ENCODE measurements at regions not wholly inside any gene's neighbourhood (a gene's known extent, or its start where the extent isn't known, plus 50 kb on each side); places are given as distances from the start of the nearest gene placed in this dataset.
"Not testable (repeated sequence)": the region's sequence is repeated elsewhere in the genome, so short reads cannot be mapped to it uniquely, and the experiment has no call there.

- DNase-seq, result no peak
Observed at GRCh38 chr1:187734427-187734826, 905.7 kb downstream of the PLA2G4A start.

GRCh38 chr1:187744665-187745064 is 915.9 kb downstream of the PLA2G4A start:
- DNase-seq, result no peak

GRCh38 chr1:187755536-187755935 is 926.8 kb downstream of the PLA2G4A start:
- no peak for DNase-seq

- DNase-seq, result not testable (repeated sequence)
Observed at GRCh38 chr1:187756684-187757083, 927.9 kb downstream of the PLA2G4A start.

- DNase-seq, result no peak
Observed at GRCh38 chr1:187759825-187760333, 931.1 kb downstream of the PLA2G4A start.

- no peak for DNase-seq
Observed at GRCh38 chr1:187762118-187762517, 933.4 kb downstream of the PLA2G4A start.

GRCh38 chr1:187763465-187763864 is 934.7 kb downstream of the PLA2G4A start:
- DNase-seq, result no peak

GRCh38 chr1:187763976-187764375 is 935.2 kb downstream of the PLA2G4A start:
- DNase-seq, result no peak

GRCh38 chr1:187771396-187771795 is 942.6 kb downstream of the PLA2G4A start:
- DNase-seq, result no peak

GRCh38 chr1:187773168-187773567 is 944.4 kb downstream of the PLA2G4A start:
- DNase-seq, result no peak

GRCh38 chr1:187787736-187788135 is 959.0 kb downstream of the PLA2G4A start:
- no peak for DNase-seq

GRCh38 chr1:187788718-187789117 is 960.0 kb downstream of the PLA2G4A start:
- DNase-seq, result no peak

GRCh38 chr1:187790724-187791123 is 962.0 kb downstream of the PLA2G4A start:
- no peak for DNase-seq

GRCh38 chr1:187794561-187794960 is 965.8 kb downstream of the PLA2G4A start:
- no peak for DNase-seq

- DNase-seq, result no peak
Observed at GRCh38 chr1:187809549-187809948, 980.8 kb downstream of the PLA2G4A start.

GRCh38 chr1:187816646-187817045 is 987.9 kb downstream of the PLA2G4A start:
- DNase-seq, result no peak

- DNase-seq, result no peak
Observed at GRCh38 chr1:187817782-187818181, 989.0 kb downstream of the PLA2G4A start.

GRCh38 chr1:187819086-187819485 is 990.3 kb downstream of the PLA2G4A start:
- no peak for DNase-seq

- no peak for DNase-seq
Observed at GRCh38 chr1:187836557-187836956, 1007.8 kb downstream of the PLA2G4A start.

- no peak for DNase-seq
Observed at GRCh38 chr1:187837787-187838186, 1009.0 kb downstream of the PLA2G4A start.

GRCh38 chr1:187838335-187839293 is 1009.9 kb downstream of the PLA2G4A start:
- no peak for DNase-seq

GRCh38 chr1:187839873-187840272 is 1011.1 kb downstream of the PLA2G4A start:
- DNase-seq, result no peak

- DNase-seq, result no peak
Observed at GRCh38 chr1:187840557-187840956, 1011.8 kb downstream of the PLA2G4A start.

GRCh38 chr1:187842406-187843165 is 1013.8 kb downstream of the PLA2G4A start:
- no peak for DNase-seq
